GM10266 (cell line): ENCODE measurements at regions not wholly inside any gene's neighbourhood (a gene's known extent, or its start where the extent isn't known, plus 50 kb on each side); places are given as distances from the start of the nearest gene placed in this dataset.

ENCODE experiments used
- DNase-seq: peaks from one replicate; pipeline ENCODE4 v3.0.0; 2012; ENCODE audit errors: extremely low spot score
- CTCF ChIP-seq: IDR thresholded peaks from 2 replicates; pipeline ENCODE4 v1.5.1; 2012; ENCODE audit warnings: mild to moderate bottlenecking, low read depth; ENCODE audit not compliant: control insufficient read depth, insufficient read depth; ENCODE audit errors: missing control alignments

- no peak for DNase-seq
Observed at GRCh38 chr12:16955083-16955657, 349.2 kb upstream of the LMO3 start.

GRCh38 chr12:16949871-16950667, 344.1 kb upstream of the LMO3 start:
- no peak for DNase-seq
- TF ChIP-seq CTCF, result no peak

More at GRCh38 chr12:16955083-16955657, 349.2 kb upstream of the LMO3 start:
- TF ChIP-seq CTCF, result no peak

GRCh38 chr12:16949371-16949770, 343.4 kb upstream of the LMO3 start:
- no peak for DNase-seq
- TF ChIP-seq CTCF, result no peak

DNA sequence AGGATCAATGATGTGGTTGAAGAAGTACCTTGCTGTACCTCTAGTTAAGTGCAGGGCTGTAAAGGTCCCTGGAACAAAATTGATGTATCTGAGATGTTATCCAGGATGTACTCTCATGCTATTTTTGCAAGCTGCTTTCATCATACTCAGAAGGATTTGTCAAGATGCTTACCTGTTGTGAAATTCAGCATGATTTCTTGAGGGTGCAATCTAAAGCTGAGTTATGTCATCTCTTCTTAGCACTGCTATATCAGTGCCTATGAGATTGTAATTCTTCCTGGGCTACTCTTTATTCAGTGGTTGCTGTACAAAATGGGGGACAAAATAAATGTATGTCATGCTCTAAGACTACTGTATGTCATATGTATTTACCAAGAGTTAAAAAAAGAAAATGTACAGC, 340.7 kb upstream of the LMO3 start:
- TF ChIP-seq CTCF, result no peak
- DNase-seq, result no peak

DNA sequence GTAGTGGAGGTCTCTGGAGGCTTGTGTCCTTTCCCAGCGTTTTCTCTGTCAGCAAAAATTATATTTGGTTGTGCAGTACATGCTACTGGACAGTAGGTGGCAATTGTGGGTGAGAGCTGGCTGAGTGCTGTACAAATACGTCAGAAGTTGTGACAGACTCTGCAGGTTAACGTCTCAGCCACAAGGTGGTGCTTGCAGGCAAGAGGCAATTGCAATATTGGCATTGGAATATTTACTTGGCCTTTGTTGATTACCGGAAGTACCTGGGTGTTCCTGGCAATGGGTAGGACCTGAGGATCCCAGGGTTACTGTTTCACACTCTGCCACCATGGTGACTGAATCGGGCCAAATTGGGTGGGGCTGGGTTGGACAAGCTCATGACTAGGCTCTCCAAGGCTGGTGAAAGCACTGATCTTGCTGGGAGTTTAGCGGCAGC, 333.9 kb upstream of the LMO3 start:
- TF ChIP-seq CTCF, result peak; percentile 60
- DNase-seq, result peak; percentile 53

GRCh38 chr12:16927259-16927658, 321.3 kb upstream of the LMO3 start:
- DNase-seq, result no peak
- no peak for TF ChIP-seq CTCF

- no peak for DNase-seq
- TF ChIP-seq CTCF, result no peak
Observed at GRCh38 chr12:16920451-16920850, 314.5 kb upstream of the LMO3 start.
